Psoas muscle (tissue), 7 donors: ENCODE measurements at regions not wholly inside any gene's neighbourhood (a gene's known extent, or its start where the extent isn't known, plus 50 kb on each side); places are given as distances from the start of the nearest gene placed in this dataset.

ENCODE experiments used
- ATAC-seq, 4 donors: fragments of 200-7000 bp; cut with Tn5 transposase; one replicate each; pipeline ENCODE4 v1.9.1; 2020; ENCODE audit warnings: moderate library complexity in 3 of 4, mild to moderate bottlenecking in 2 of 4
- DNase-seq, 2 donors: peaks; one replicate each; pipeline ENCODE4 v3.0.0-alpha.2; 2020
- H3K27ac ChIP-seq: fragments of 200-600 bp; one replicate; pipeline ENCODE4 v1.8.0; 2022
- H3K27me3 ChIP-seq, 3 donors: fragments of 200-600 bp in 1 of 3; one replicate each; pipeline versions ENCODE4 v1.6.1 to v1.8.0; 2013 to 2022; ENCODE audit warnings: low read length in 2 of 3, mild to moderate bottlenecking in 2 of 3, moderate library complexity in 1 of 3; ENCODE audit not compliant: insufficient read depth in 3 of 3
- H3K36me3 ChIP-seq, 2 donors: fragments of 200-600 bp in 1 of 2; one replicate each; pipeline versions ENCODE4 v1.6.1 to v1.8.0; 2013 to 2022; ENCODE audit warnings: low read depth in 1 of 2, mild to moderate bottlenecking in 1 of 2, moderate library complexity in 1 of 2; ENCODE audit not compliant: insufficient read depth in 1 of 2
- H3K4me1 ChIP-seq: fragments of 200-600 bp; one replicate; pipeline ENCODE4 v1.8.0; 2022
- H3K4me3 ChIP-seq: fragments of 200-600 bp; one replicate; pipeline ENCODE4 v1.8.0; 2022; ENCODE audit warnings: mild to moderate bottlenecking
- H3K9me3 ChIP-seq: fragments of 200-600 bp; one replicate; pipeline ENCODE4 v1.8.0; 2022
- WGBS, 3 donors: extraction: QIAGEN DNeasy Blood & Tissue Kit; methylation state at CpG; one replicate each; pipeline versions ENCODE4 v1.1.6 to v1.1.7; 2013; 5-methylcytosine and 5-hydroxymethylcytosine counted together
- intact Hi-C, 2 donors: fragments of 100-400 bp; cut with DNase I; formaldehyde crosslinking; loops; one replicate each; pipeline versions ENCODE4 v1.11.0 to v1.14.2; 2022
- TF ChIP-seq, protein P1 (sequence below): fragments of 200-600 bp; IDR thresholded peaks from one replicate; pipeline ENCODE4 v1.8.0; 2022; ENCODE audit warnings: antibody characterized with exemption
- donor health status: healthy with polysubstance abuse.
- donor health status: DM: no; HTN: no; CAD: no; lungs with moderate emphysema.
- donor health status: Bipolar disorder and iron deficiency.
- donor health status: healthy.
- donor health status: DM: yes; HTN: yes; CAD: no.
- donor health status: DM: no; HTN: no; CAD: no.
- donor health status: DM: yes; HTN: yes; CAD: no.

DNA sequence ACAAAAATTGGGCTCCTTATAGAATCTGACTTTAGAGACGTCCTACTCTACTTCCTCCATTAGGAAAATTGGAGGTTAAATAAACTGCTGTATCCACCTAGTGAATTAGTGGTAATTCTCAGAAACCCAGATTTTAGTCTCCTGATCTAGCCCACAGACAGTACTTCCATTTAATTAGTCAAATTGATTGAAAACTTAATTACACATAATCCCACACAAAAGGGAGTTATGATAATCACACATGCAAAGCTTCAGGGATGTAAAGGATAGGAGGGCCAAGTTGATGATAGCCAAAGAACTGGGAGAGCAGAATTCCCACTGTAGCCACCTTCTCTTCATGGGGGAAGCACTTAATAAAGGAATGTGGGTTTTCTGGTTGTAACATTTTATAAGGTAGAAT, 471.9 kb downstream of the TMEM182 start:
- 80 to 87% (median 81%) methylated on average over 1 of the region's 1 CpG for WGBS, 3 donors
- no peak for DNase-seq
- Histone ChIP-seq H3K27ac (no peak overlapping the region), H3K27me3 (no peaks in the 10 kb centered on the region), H3K4me3 (no peak overlapping the region), H3K36me3 (no peaks in the 10 kb centered on the region), H3K9me3 (no peaks in the 10 kb centered on the region), H3K4me1 (no peaks in the 10 kb centered on the region)
- TF ChIP-seq, protein P1, sequence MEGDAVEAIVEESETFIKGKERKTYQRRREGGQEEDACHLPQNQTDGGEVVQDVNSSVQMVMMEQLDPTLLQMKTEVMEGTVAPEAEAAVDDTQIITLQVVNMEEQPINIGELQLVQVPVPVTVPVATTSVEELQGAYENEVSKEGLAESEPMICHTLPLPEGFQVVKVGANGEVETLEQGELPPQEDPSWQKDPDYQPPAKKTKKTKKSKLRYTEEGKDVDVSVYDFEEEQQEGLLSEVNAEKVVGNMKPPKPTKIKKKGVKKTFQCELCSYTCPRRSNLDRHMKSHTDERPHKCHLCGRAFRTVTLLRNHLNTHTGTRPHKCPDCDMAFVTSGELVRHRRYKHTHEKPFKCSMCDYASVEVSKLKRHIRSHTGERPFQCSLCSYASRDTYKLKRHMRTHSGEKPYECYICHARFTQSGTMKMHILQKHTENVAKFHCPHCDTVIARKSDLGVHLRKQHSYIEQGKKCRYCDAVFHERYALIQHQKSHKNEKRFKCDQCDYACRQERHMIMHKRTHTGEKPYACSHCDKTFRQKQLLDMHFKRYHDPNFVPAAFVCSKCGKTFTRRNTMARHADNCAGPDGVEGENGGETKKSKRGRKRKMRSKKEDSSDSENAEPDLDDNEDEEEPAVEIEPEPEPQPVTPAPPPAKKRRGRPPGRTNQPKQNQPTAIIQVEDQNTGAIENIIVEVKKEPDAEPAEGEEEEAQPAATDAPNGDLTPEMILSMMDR, result no peak
- ATAC-seq, result no peak
- intact Hi-C loops, result no loop called here

DNA sequence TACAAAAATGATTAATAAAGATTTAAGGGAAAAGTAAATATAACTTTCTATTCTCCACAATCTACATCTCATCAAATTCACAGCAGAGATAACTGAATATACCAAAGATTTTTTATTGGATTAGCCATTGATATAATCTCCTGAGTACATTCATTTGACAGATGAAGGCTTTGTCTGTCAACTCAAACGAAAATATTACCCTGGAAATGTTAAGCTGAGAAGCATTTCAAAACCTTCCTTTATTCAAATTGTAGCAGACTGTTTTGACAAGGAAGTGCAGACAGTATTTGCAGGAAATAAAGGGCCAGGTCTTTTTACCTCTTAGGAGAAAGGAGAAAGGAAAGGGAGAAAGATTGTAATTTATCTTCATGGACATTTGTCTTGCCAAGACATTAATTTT, 473.5 kb downstream of the TMEM182 start:
- 24 to 42% (median 29%) methylated on average over 1 of the region's 1 CpG for WGBS, 3 donors
- ATAC-seq (no peak), DNase-seq (no peak)
- intact Hi-C loops, result no loop called here
- Histone ChIP-seq H3K27me3 (no peaks in the 10 kb centered on the region), H3K4me3 (no peak overlapping the region), H3K9me3 (no peaks in the 10 kb centered on the region), H3K27ac (no peak overlapping the region), H3K36me3 (no peaks in the 10 kb centered on the region), H3K4me1 (no peaks in the 10 kb centered on the region)
- TF ChIP-seq, protein P1, result no peak

DNA sequence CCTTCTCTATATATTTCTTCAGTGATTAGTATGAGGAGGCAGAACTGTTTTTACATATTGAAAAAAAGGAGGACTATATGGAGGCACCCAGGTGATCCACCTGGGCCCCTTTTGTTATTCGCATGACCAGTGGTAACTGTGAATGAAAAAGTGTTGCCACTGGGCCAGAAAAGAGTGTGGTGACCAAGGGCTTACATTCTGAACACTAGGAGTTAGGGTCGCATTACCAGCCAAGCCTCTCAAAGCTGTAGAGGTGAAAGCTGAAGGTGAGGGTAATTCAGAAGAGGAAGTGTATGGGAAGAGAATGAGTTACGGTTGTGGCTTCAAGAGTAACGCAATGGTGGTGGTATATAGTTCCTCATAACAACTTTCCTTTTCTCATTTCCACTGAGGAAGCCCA, 487.6 kb downstream of the TMEM182 start:
- Histone ChIP-seq H3K36me3 (no peaks in the 10 kb centered on the region), H3K9me3 (no peaks in the 10 kb centered on the region), H3K27ac (no peak overlapping the region), H3K4me1 (no peaks in the 10 kb centered on the region), H3K4me3 (no peak overlapping the region), H3K27me3 (no peaks in the 10 kb centered on the region)
- TF ChIP-seq, protein P1, result no peak
- WGBS, 3 donors, result 85 to 91% (median 89%) methylated on average over 4 of the region's 4 CpGs
- intact Hi-C loops, result no loop called here
- ATAC-seq, result no peak
- DNase-seq, result no peak

DNA sequence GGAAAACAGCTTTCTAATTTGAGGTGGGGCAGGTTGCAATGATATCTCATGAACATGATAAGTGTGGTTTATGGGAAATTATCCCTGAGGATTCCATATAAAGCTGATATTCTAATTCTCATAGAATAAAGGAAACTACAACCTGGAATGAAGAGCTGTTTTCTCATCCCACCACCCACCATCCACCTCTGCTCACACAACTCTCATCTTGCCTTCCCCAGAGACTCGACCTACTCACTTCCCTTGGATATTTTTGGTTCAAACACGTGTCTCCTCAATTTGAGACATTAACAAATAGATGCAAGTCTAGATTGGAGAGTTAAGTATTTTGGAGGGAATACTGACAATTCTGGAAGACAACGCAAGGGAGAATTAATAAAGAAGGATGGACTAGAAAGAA, 490.9 kb downstream of the TMEM182 start:
- intact Hi-C loops, result no loop called here
- DNase-seq (no peak), ATAC-seq (no peak)
- Histone ChIP-seq H3K36me3 (no peaks in the 10 kb centered on the region), H3K4me3 (no peak overlapping the region), H3K9me3 (no peaks in the 10 kb centered on the region), H3K27me3 (no peaks in the 10 kb centered on the region), H3K27ac (no peak overlapping the region), H3K4me1 (no peaks in the 10 kb centered on the region)
- 56 to 65% (median 59%) methylated on average over 3 of the region's 3 CpGs for WGBS, 3 donors
- TF ChIP-seq, protein P1, result no peak

DNA sequence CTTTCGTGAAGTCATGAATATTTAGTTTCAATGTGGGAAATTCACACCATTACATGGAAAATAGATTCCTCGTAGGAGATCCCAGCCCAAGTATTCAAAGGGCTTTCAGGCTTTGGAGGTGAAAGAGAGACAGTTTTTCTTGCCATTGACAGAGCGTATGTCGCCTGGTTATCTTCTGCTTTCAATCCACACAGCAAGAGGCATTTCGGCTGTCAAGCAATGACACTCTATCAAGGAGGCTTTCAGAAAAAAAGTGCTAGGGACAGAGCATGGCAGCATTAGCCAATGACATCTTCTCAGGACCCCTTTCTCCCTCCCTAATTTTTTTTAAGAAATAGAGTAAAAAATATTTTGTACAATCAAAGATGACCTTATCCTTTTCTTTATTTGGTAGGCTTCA, 492.8 kb downstream of the TMEM182 start:
- Histone ChIP-seq H3K9me3 (no peaks in the 10 kb centered on the region), H3K27me3 (no peaks in the 10 kb centered on the region), H3K4me1 (no peaks in the 10 kb centered on the region), H3K36me3 (no peaks in the 10 kb centered on the region), H3K4me3 (no peak overlapping the region), H3K27ac (no peak overlapping the region)
- WGBS, 3 donors, result 73 to 76% (median 75%) methylated on average over 5 of the region's 5 CpGs
- TF ChIP-seq, protein P1, result no peak
- DNase-seq (no peak), ATAC-seq (no peak)
- intact Hi-C loops, result no loop called here
